ENCODE measurements at regions not wholly inside any gene's neighbourhood (a gene's known extent, or its start where the extent isn't known, plus 50 kb on each side); places are given as distances from the start of the nearest gene placed in this dataset.
"Not testable (repeated sequence)": the region's sequence is repeated elsewhere in the genome, so short reads cannot be mapped to it uniquely, and the experiment has no call there.

- DNase-seq (ENCODE audit: extremely low read depth in 1 of 11, low read depth in 9 of 11, low spot score in 4 of 11), result no peak
These were observed 136.4 kb downstream of the NPIPB5 start for GRCh38 chr16:22646948-22647556.

- DNase-seq (ENCODE audit: extremely low read depth in 1 of 11, low read depth in 9 of 11, low spot score in 4 of 11), result no peak
These were observed 137.4 kb downstream of the NPIPB5 start for GRCh38 chr16:22648141-22648540.

GRCh38 chr16:22648941-22649340 is 138.2 kb downstream of the NPIPB5 start:
- no peak for DNase-seq (ENCODE audit: extremely low read depth in 1 of 11, low read depth in 9 of 11, low spot score in 4 of 11)

GRCh38 chr16:22651111-22651817 is 140.6 kb downstream of the NPIPB5 start:
- DNase-seq (ENCODE audit: extremely low read depth in 1 of 11, low read depth in 9 of 11, low spot score in 4 of 11), result not testable (repeated sequence)

- DNase-seq (ENCODE audit: extremely low read depth in 1 of 11, low read depth in 9 of 11, low spot score in 4 of 11), result no peak
These were observed 141.8 kb downstream of the NPIPB5 start for GRCh38 chr16:22652463-22652845.

GRCh38 chr16:22653876-22654275 is 143.2 kb downstream of the NPIPB5 start:
- no peak for DNase-seq (ENCODE audit: extremely low read depth in 1 of 11, low read depth in 9 of 11, low spot score in 4 of 11)

GRCh38 chr16:22656573-22656972 is 145.9 kb downstream of the NPIPB5 start:
- not testable (repeated sequence) for DNase-seq (ENCODE audit: extremely low read depth in 1 of 11, low read depth in 9 of 11, low spot score in 4 of 11)

GRCh38 chr16:22659933-22660332 is 149.2 kb downstream of the NPIPB5 start:
- DNase-seq (ENCODE audit: extremely low read depth in 1 of 11, low read depth in 9 of 11, low spot score in 4 of 11), result no peak

GRCh38 chr16:22660441-22661160 is 149.9 kb downstream of the NPIPB5 start:
- DNase-seq (ENCODE audit: extremely low read depth in 1 of 11, low read depth in 9 of 11, low spot score in 4 of 11), result no peak

GRCh38 chr16:22661161-22661647 is 150.5 kb downstream of the NPIPB5 start:
- no peak for DNase-seq (ENCODE audit: extremely low read depth in 1 of 11, low read depth in 9 of 11, low spot score in 4 of 11)

GRCh38 chr16:22662958-22663357 is 151.0 kb upstream of the HS3ST2 start:
- DNase-seq (ENCODE audit: extremely low read depth in 1 of 11, low read depth in 9 of 11, low spot score in 4 of 11), result not testable (repeated sequence)

GRCh38 chr16:22663389-22664064 is 150.4 kb upstream of the HS3ST2 start:
- DNase-seq (ENCODE audit: extremely low read depth in 1 of 11, low read depth in 9 of 11, low spot score in 4 of 11), result peak in 1 of 11 donors; percentile 9

- DNase-seq (ENCODE audit: extremely low read depth in 1 of 11, low read depth in 9 of 11, low spot score in 4 of 11), result no peak
These were observed 149.8 kb upstream of the HS3ST2 start for GRCh38 chr16:22664132-22664531.

GRCh38 chr16:22664561-22664997 is 149.4 kb upstream of the HS3ST2 start:
- no peak for DNase-seq (ENCODE audit: extremely low read depth in 1 of 11, low read depth in 9 of 11, low spot score in 4 of 11)

GRCh38 chr16:22665048-22665797 is 148.7 kb upstream of the HS3ST2 start:
- DNase-seq (ENCODE audit: extremely low read depth in 1 of 11, low read depth in 9 of 11, low spot score in 4 of 11), result no peak

GRCh38 chr16:22665803-22666202 is 148.2 kb upstream of the HS3ST2 start:
- no peak for DNase-seq (ENCODE audit: extremely low read depth in 1 of 11, low read depth in 9 of 11, low spot score in 4 of 11)

GRCh38 chr16:22668318-22668717 is 145.6 kb upstream of the HS3ST2 start:
- DNase-seq (ENCODE audit: extremely low read depth in 1 of 11, low read depth in 9 of 11, low spot score in 4 of 11), result no peak

- DNase-seq (ENCODE audit: extremely low read depth in 1 of 11, low read depth in 9 of 11, low spot score in 4 of 11), result no peak
These were observed 143.9 kb upstream of the HS3ST2 start for GRCh38 chr16:22670044-22670536.
